Erythroblast (primary cell): ENCODE measurements at regions not wholly inside any gene's neighbourhood (a gene's known extent, or its start where the extent isn't known, plus 50 kb on each side); places are given as distances from the start of the nearest gene placed in this dataset.

Source experiments
- GATA1 ChIP-seq: IDR thresholded peaks from 2 replicates; pipeline ENCODE4 v1.6.1; 2011; ENCODE audit warnings: low read depth, mild to moderate bottlenecking, control low read depth, low read length, moderate library complexity
- POLR2A ChIP-seq: IDR thresholded peaks from 2 replicates; pipeline ENCODE4 v1.6.1; 2011; ENCODE audit warnings: mild to moderate bottlenecking, low read length

DNA sequence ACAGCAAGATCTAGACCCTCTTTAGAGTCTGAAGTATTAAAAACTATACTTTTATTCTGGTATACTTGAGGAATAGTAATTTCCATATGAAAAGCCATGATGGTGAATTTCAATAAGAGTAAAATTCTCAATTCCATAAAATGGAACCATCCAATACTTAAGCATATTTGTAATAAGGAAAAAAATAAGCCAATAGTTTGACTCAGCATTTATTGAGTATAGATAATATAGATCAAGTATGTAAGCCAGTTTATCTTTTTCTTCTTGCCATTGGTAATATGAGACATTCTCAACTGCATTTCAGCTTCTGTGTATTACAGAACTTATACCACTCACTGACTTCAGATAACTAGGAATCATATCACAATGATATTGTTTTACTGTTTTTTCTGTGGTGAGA is 361.0 kb downstream of the SLCO4C1 start:
- TF ChIP-seq POLR2A, result no peak
- TF ChIP-seq GATA1, result no peak
